GOT3 (cell line): ENCODE measurements at regions not wholly inside any gene's neighbourhood (a gene's known extent, or its start where the extent isn't known, plus 50 kb on each side); places are given as distances from the start of the nearest gene placed in this dataset.
"Not testable (repeated sequence)": the region's sequence is repeated elsewhere in the genome, so short reads cannot be mapped to it uniquely, and the experiment has no call there.

Source experiments
- DNase-seq: peaks from one replicate; lab custom pipeline; 2025; ENCODE audit warnings: mixed read lengths; lab: John Stamatoyannopoulos, UW

GRCh38 chr15:62643572-62643971 lies 399.0 kb upstream of the TPM1 start:
- no peak for DNase-seq

GRCh38 chr15:62644216-62644888 lies 398.2 kb upstream of the TPM1 start:
- DNase-seq: no peak

DNA sequence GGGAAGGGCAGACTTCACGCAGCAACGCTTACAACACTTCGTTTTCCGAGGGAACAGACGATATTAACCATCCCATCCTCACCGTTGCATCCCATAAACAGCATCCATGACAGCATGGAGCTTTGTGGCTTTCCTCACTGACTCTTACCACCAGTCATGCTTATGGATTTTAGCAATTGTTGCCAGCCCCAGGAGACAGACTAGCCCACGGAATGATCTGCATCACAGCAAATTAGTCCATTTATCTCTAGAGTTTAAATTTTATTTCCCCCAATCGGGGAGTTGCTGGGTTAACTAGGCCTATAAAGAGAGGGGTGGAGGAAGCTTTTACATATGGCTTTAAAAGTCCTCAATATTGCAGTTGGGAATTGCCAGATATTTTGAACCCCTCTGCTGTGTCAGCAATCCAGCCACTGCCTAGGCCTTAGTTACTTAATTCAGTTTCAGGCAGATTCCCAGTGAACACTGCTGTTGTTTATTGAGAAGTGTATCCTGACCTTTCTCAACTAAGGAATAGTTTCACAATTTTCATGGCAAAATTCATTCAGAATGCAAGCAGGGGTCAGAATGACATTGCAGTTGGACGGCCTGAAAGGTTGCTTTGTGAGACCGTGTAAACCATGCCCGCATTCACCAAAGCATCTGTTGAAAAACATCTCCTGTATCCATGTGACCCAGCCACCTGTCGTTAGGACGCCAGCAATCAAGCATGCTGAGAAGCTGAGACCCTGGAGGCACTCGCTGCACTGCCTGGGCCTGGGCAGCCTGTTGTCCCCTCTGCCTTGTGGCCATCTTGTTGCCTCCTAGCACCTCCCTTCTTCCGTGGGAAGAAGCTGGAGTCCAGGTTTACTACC lies 397.4 kb upstream of the TPM1 start:
- no peak for DNase-seq

GRCh38 chr15:62647202-62647842 lies 395.2 kb upstream of the TPM1 start:
- DNase-seq: no peak

DNA sequence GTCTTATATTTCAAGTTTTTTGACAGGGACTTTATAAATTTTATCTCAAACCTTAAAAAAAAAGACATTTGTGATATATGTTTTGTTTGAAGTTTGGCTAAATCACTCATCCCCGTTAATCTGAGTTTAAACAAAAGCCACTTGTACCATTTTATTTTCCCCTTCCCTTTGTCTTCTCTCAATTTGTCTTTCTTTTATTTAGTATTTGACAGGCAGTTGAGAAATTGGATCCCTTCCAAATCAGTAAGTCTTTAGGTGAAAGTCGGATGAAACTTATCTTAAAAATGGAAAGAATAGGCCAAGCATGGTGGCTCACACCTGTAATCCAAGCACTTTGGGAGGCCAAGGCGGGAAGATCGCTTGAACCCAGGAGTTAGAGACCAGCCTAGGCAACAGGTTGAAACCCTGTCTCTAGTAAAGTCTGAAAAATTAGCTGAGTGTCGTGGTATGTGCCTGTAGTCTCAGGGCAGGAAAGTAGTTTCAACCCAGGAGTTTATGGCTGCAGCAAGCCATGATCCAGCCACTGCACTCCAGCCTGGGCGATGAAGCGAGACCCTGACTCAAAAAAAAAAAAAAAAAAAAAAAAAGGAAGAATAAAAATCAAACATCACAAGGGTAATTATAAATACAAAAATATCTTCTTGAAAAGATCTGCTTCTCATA lies 394.6 kb upstream of the TPM1 start:
- DNase-seq: no peak

GRCh38 chr15:62648954-62649353 lies 393.6 kb upstream of the TPM1 start:
- DNase-seq: no peak

DNA sequence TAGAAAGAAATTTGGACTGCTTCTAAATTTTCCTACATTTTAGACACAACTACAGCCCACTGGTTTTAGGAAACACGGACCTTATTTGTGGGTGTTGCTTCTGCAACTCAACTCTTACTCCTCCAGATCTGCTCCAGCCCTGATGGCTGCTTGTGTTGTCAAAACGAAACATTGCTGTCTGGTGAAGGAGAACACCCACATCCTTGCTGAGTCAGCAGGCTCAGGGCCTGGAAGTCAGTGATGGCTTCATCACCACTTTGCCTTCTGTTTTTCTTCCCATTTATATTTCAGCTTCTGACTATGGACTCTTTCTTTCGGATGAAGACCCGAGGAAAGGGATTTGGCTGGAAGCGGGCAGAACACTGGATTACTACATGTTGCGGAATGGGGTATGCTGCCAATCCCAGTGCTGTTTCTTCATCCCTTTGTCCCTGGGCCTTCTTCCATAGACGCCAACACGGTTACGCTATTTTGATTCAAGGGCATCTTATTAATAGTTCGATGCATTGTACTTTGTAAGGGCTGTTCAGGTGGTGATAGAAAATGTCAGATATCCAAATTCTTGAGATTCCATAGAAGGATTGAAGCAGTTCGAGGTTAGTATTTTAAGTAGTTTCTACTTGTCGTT lies 392.6 kb upstream of the TPM1 start:
- DNase-seq: no peak

GRCh38 chr15:62653122-62653521 lies 389.4 kb upstream of the TPM1 start:
- DNase-seq: no peak

DNA sequence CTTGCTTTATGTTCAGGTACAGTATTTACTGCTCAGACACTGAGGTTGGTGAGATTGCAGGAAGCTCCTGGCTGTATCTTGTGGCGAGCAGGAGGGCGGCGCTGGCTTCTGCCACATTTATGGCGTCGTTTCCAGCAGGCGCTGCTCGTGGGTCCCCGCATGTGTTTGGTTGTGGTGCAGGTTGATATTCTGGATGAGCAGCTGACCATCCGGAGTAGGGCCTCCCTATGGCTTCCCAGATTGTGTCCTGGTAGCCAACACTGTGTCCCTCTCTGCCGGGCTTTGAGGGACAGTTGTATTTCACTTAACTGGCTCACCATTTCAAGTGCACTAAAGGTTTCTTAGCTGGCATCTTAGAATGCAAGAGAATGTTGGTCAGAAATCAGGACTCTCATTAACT lies 386.5 kb upstream of the TPM1 start:
- no peak for DNase-seq

GRCh38 chr15:62657501-62657900 lies 385.0 kb upstream of the TPM1 start:
- not testable (repeated sequence) for DNase-seq

- DNase-seq: no peak
Measured at GRCh38 chr15:62658498-62658897, 384.0 kb upstream of the TPM1 start.

- DNase-seq: no peak
Measured at GRCh38 chr15:62663547-62663946, 379.0 kb upstream of the TPM1 start.

DNA sequence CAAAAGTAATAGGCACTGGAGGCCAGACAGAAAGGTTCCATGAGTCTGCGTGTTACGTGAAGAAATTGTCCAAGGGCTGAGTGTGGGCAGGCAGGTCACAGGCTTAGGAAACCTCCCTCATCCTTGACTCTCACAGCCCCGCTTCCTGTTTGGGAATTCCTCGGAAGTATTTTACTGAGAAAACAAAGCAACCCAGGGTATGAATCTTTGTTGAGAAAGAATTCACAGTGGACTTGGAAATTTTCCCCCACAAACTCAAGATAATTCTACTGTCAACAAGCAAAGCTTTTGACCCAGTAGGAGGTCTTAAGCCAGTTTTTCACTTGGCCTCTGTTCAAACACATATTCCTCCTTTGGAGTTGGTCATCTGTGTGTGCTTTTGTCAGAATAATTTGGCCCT lies 377.1 kb upstream of the TPM1 start:
- DNase-seq: no peak

- DNase-seq: no peak
Measured at GRCh38 chr15:62666046-62666445, 376.5 kb upstream of the TPM1 start.

GRCh38 chr15:62672268-62672667 lies 370.3 kb upstream of the TPM1 start:
- no peak for DNase-seq

DNA sequence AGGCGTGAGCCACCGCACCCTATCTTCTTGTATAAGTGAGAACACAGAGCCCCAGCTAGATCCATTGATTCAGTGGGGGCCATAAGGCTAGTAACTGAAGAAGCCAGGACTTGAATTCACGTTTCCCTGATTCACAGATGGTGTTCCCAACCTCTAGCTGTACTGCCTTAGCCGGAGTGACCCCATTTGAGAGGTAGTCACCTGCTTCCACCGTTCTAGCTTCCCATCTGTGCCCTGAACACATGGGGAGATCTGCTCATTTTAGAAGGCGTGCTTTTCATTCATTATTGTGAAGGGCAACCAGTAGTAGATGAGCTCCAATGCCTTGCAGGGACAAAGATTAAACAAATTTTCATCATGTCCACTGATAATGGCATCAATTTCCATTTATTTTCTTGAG lies 365.7 kb upstream of the TPM1 start:
- DNase-seq: no peak

GRCh38 chr15:62681939-62682896 lies 360.3 kb upstream of the TPM1 start:
- DNase-seq: no peak

DNA sequence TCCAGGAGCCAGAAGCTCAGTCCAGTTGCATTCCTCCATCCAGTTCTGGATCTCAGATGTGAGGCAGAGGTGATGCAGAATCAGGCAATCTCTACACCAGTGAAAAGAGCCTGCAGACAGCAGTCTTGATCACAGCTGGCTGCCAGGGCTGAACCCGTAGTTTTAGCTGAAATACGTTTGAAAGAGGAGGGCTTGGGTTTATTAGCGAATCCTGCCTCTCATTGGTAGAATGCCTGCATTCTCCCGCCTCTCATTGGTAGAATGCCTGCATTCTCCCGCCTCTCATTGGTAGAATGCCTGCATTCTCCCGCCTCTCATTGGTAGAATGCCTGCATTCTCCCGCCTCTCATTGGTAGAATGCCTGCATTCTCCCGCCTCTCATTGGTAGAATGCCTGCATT lies 359.4 kb upstream of the TPM1 start:
- DNase-seq: not testable (repeated sequence)

DNA sequence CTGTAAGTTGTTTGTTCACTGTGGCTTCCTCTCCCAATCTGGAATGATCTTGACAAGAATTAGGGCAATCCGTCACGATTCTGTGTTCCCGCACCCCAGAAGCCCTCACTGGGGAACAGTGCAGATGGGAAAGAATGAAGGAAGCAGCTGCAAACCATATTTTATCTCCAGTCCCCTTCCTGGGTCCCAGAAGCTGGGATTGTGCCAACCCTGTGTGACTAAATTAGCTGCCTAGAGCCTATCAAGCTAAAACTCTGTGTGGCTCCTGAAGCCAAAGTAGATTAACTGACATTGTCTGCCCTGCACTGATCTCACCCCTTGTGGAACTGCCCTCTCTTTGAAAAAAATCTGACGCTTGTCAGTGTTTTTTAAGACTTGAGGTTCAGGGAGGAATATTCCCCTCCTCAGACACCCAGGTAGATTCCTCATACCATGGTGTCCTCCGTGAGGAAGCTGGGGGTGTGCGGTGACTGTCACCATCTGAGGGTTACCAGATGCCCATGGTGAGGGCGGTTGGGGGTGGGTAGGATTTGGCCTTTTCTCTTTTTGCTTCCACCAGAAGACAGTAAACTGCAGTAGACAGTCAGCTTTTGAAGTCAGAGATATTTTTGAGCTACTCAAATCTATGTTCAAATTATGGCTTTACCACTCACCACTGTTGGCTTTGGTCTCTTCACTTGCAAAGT lies 358.3 kb upstream of the TPM1 start:
- DNase-seq: no peak

DNA sequence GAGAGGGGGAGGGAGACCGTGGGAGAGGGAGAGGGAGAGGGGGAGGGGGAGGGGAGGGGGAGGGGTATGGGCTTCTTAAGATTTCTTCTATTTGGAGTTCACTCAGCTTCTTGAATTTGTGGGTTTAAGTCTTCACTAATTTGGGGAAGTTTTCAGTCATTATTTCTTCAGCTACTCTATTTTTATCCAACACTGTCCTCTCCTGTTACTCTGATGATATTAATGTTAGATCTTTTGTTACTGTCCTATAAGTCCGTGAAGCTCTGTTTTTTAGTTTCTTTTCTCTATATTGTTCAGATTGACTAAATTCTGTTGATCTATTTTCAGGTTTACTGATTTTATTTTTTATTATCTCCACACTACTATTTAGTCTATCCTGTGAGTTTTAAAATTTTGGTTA lies 351.5 kb upstream of the TPM1 start:
- DNase-seq: no peak
